CD14-positive monocyte (primary cell): ENCODE measurements at regions not wholly inside any gene's neighbourhood (a gene's known extent, or its start where the extent isn't known, plus 50 kb on each side); places are given as distances from the start of the nearest gene placed in this dataset.

Experiments
- DNase-seq, 3 donors: peaks; one replicate each; pipeline ENCODE4 v3.0.0-alpha.2; 2011 to 2022
- H2AFZ ChIP-seq: 2 replicates; pipeline ENCODE4 v1.6.0; 2012; ENCODE audit warnings: mild to moderate bottlenecking, low read depth, low read length, inconsistent platforms; ENCODE audit not compliant: insufficient read depth, poor library complexity, severe bottlenecking
- H3K27ac ChIP-seq, 2 donors: 1 replicate in 1 of 2; 2 replicates in 1 of 2; pipeline ENCODE4 v1.5.1; 2012 to 2013; ENCODE audit warnings: low read length in 2 of 2, control low read depth in 1 of 2, inconsistent platforms in 1 of 2, low read depth in 1 of 2, mild to moderate bottlenecking in 1 of 2
- H3K27me3 ChIP-seq, 2 donors: one replicate each; pipeline versions ENCODE4 v1.6.0 to v1.6.1; 2011 to 2013; ENCODE audit warnings: low read length in 2 of 2; ENCODE audit not compliant: control insufficient read depth in 2 of 2, insufficient read depth in 2 of 2
- H3K36me3 ChIP-seq, 2 donors: replicated peaks in 1 of 2; 1 replicate in 1 of 2; 2 replicates in 1 of 2; pipeline versions ENCODE4 v1.5.1 to v1.6.1; 2012 to 2013; ENCODE audit warnings: low read length in 2 of 2, control low read depth in 1 of 2, inconsistent platforms in 1 of 2, mild to moderate bottlenecking in 1 of 2; ENCODE audit not compliant: insufficient read depth in 2 of 2, control insufficient read depth in 1 of 2
- H3K4me1 ChIP-seq, 2 donors: 1 replicate in 1 of 2; 2 replicates in 1 of 2; pipeline versions ENCODE4 v1.5.1 to v1.6.1; 2012 to 2013; ENCODE audit warnings: low read length in 2 of 2, control low read depth in 1 of 2, inconsistent platforms in 1 of 2, mild to moderate bottlenecking in 1 of 2, moderate library complexity in 1 of 2; ENCODE audit not compliant: insufficient read depth in 2 of 2, control insufficient read depth in 1 of 2
- H3K4me2 ChIP-seq: replicated peaks from 2 replicates; pipeline ENCODE3; 2012; ENCODE audit warnings: low read length, moderate library complexity, mild to moderate bottlenecking; ENCODE audit not compliant: poor library complexity, severe bottlenecking; ENCODE audit errors: extremely low read depth
- H3K4me3 ChIP-seq, 3 experiments: fragments of 200-600 bp in 1 of 3; sonication (generic) in 1 of 3; replicated peaks in 1 of 3; 1 replicate in 2 of 3; 2 replicates in 1 of 3; pipeline ENCODE4 v1.5.1; 2011 to 2013; ENCODE audit warnings: low read length in 3 of 3, mild to moderate bottlenecking in 3 of 3, control low read depth in 2 of 3, low read depth in 2 of 3, inconsistent platforms in 1 of 3, moderate library complexity in 1 of 3
- H3K79me2 ChIP-seq: 2 replicates; pipeline ENCODE4 v1.6.0; 2012; ENCODE audit warnings: mild to moderate bottlenecking, control low read depth, inconsistent platforms, low read length, moderate library complexity; ENCODE audit not compliant: insufficient read depth
- H3K9ac ChIP-seq: 2 replicates; pipeline ENCODE4 v1.6.0; 2017; ENCODE audit warnings: low read length, mild to moderate bottlenecking; ENCODE audit not compliant: insufficient read depth, poor library complexity, severe bottlenecking
- H3K9me3 ChIP-seq, 2 donors: replicated peaks in 1 of 2; 1 replicate in 1 of 2; 2 replicates in 1 of 2; pipeline versions ENCODE4 v1.5.1 to v1.6.1; 2012 to 2013; ENCODE audit warnings: low read length in 2 of 2, control low read depth in 1 of 2; ENCODE audit not compliant: control insufficient read depth in 1 of 2, insufficient read depth in 1 of 2
- H4K20me1 ChIP-seq: 2 replicates; pipeline ENCODE4 v1.6.0; 2012; ENCODE audit warnings: mild to moderate bottlenecking, low read length, control low read depth, moderate library complexity; ENCODE audit not compliant: insufficient read depth
- H3K27ac Mint-ChIP-seq, 7 donors: one replicate each; pipeline ENCODE4 v1.8.0; 2020; ENCODE audit warnings: mild to moderate bottlenecking in 7 of 7, mixed read lengths in 7 of 7, moderate library complexity in 6 of 7, inconsistent platforms in 2 of 7
- H3K27me3 Mint-ChIP-seq, 3 donors: one replicate each; pipeline ENCODE4 v1.8.0; 2021 to 2022; ENCODE audit warnings: low read depth in 3 of 3, mild to moderate bottlenecking in 3 of 3, mixed read lengths in 3 of 3, moderate library complexity in 3 of 3, inconsistent platforms in 1 of 3
- H3K36me3 Mint-ChIP-seq, 2 donors: one replicate each; pipeline ENCODE4 v1.8.0; 2020; ENCODE audit warnings: mixed read lengths in 2 of 2, inconsistent platforms in 1 of 2, mild to moderate bottlenecking in 1 of 2
- H3K4me1 Mint-ChIP-seq: one replicate; pipeline ENCODE4 v1.8.0; 2020; ENCODE audit warnings: mild to moderate bottlenecking, mixed read lengths
- H3K4me3 Mint-ChIP-seq, 2 donors: one replicate each; pipeline ENCODE4 v1.8.0; 2020; ENCODE audit warnings: mild to moderate bottlenecking in 2 of 2, mixed read lengths in 2 of 2, moderate library complexity in 1 of 2
- H3K9me3 Mint-ChIP-seq, 7 donors: one replicate each; pipeline ENCODE4 v1.8.0; 2020 to 2022; ENCODE audit warnings: mixed read lengths in 7 of 7, mild to moderate bottlenecking in 6 of 7, moderate library complexity in 6 of 7, inconsistent platforms in 2 of 7
- CTCF ChIP-seq: fragments of 200-600 bp; IDR thresholded peaks from one replicate; pipeline ENCODE4 v1.8.0; 2022; ENCODE audit warnings: antibody characterized with exemption, mild to moderate bottlenecking
- WGBS: methylation state at CpG from one replicate; pipeline ENCODE4 v1.1.5; 2013; ENCODE audit warnings: missing lambda C conversion rate; ENCODE audit not compliant: insufficient coverage; 5-methylcytosine and 5-hydroxymethylcytosine counted together
- intact Hi-C, 2 donors: fragments of 100-400 bp; cut with micrococcal nuclease; formaldehyde crosslinking; loops; one replicate each; pipeline versions ENCODE4 v1.15.0 to v1.15.1; 2023

DNA sequence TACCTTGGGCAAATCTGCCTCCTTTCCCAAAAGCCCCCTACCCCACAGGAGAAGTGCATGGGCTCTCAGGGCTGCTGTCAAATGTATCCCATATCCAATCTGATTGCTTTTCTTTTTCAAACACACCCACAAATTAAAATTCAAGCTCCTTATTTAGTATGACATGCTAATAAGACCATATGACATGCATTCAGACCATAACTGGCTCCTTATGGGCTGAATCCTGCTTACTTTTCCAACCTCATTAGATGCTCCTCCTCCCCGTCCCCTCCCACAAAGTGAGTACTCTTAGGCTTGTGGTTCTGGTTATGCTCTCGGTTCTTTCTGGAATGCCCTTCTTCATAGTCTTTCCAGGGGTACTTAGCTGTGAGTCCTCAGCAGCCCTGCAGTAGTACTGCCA, 59.0 kb upstream of the TOM1L1 start:
- Histone ChIP-seq H3K9ac (no peak overlapping the region), H3K4me3 (no peak overlapping the region), H3K79me2 (no peaks in the 10 kb centered on the region), H3K4me2 (no peak overlapping the region), H3K9me3 (peaks cover 6 to 7% of the 10 kb centered on the region in 2 donors), H3K36me3 (no peaks in the 10 kb centered on the region), H3K27ac (no peak overlapping the region), H3K27me3 (no peaks in the 10 kb centered on the region), H2AFZ (no peak overlapping the region), H3K4me1 (no peaks in the 10 kb centered on the region), H4K20me1 (no peaks in the 10 kb centered on the region)
- H3K27me3 Mint-ChIP-seq, result peaks cover 0 to 1% (median 0%) of the 10 kb centered on the region in 3 donors
- DNase-seq, result no peak
- intact Hi-C loops, result no loop called here
- TF ChIP-seq CTCF, result no peak
- H3K36me3 Mint-ChIP-seq, result no peaks in the 10 kb centered on the region
- H3K9me3 Mint-ChIP-seq, result peaks cover 3 to 11% (median 7%) of the 10 kb centered on the region in 7 donors
- no peak overlapping the region for H3K4me3 Mint-ChIP-seq
- no peaks in the 10 kb centered on the region for H3K4me1 Mint-ChIP-seq
- no CpG with 5 or more reads among the region's 2 CpGs for WGBS
- H3K27ac Mint-ChIP-seq, result no peak overlapping the region

- no peaks in the 10 kb centered on the region for H3K27me3 ChIP-seq
- intact Hi-C loops, result no loop called here
- no peaks in the 10 kb centered on the region for H3K4me1 ChIP-seq
- no peak for DNase-seq
- H3K27ac Mint-ChIP-seq, result no peak overlapping the region
- H3K4me1 Mint-ChIP-seq, result no peaks in the 10 kb centered on the region
- no peak for TF ChIP-seq CTCF
- H3K36me3 ChIP-seq, result no peaks in the 10 kb centered on the region
- H3K79me2 ChIP-seq, result no peaks in the 10 kb centered on the region
- H3K27me3 Mint-ChIP-seq, result peaks cover 0 to 1% (median 0%) of the 10 kb centered on the region in 3 donors
- H3K4me3 Mint-ChIP-seq, result no peak overlapping the region
- H2AFZ ChIP-seq, result no peak overlapping the region
- H3K4me3 ChIP-seq, result no peak overlapping the region
- H3K36me3 Mint-ChIP-seq, result no peaks in the 10 kb centered on the region
- WGBS, result 100% methylated on average over 3 of the region's 5 CpGs
- H4K20me1 ChIP-seq, result no peaks in the 10 kb centered on the region
- no peak overlapping the region for H3K4me2 ChIP-seq
- no peaks in the 10 kb centered on the region for H3K9me3 ChIP-seq
- no peak overlapping the region for H3K27ac ChIP-seq
- H3K9me3 Mint-ChIP-seq, result peaks cover 0 to 10% (median 1%) of the 10 kb centered on the region in 7 donors
- H3K9ac ChIP-seq, result no peak overlapping the region
Observed at GRCh38 chr17:54844233-54844632, 56.4 kb upstream of the TOM1L1 start.
